ENCODE measurements at regions not wholly inside any gene's neighbourhood (a gene's known extent, or its start where the extent isn't known, plus 50 kb on each side); places are given as distances from the start of the nearest gene placed in this dataset.

DNA sequence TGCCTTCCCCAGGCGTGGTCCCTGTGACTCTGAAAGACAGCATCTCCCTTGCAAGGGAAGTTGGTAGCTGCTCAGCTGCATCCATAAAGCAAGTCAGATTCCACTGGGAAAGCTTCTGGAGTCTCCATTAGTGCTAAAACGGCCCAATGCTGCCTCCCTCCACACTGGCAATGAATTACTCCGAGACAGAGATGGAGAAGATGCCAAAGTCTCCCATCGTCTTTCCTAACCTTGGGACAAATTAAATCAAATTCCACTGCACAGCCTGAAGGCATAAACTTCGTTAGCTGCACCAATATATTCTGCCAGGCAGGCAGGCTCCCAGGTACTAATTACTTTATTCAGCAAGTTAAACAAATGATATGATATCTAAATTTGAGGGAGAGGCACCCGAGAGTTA, 106.3 kb upstream of the GJB5 start:
- TF ChIP-seq EZH2 (IDR thresholded peaks at IDR 0.05; ENCODE audit: insufficient read depth, poor library complexity, severe bottlenecking) (no peak), EZH2phosphoT487 (IDR thresholded peaks at IDR 0.05; ENCODE audit: insufficient read depth, low read depth) (no peak)
- Histone ChIP-seq H3K9me2 (ENCODE audit: insufficient read depth) (no peaks in the 10 kb centered on the region), H3K4me1 (ENCODE audit: insufficient read depth) (no peaks in the 10 kb centered on the region), H3K36me3 (ENCODE audit: low read depth) (no peaks in the 10 kb centered on the region), H3K27me3 (replicated peaks; ENCODE audit: insufficient read depth) (peaks cover 34% of the 10 kb centered on the region), H3K27ac (no peak overlapping the region), H3F3A (ENCODE audit: insufficient read depth) (no peaks in the 10 kb centered on the region), H3K4me3 (no peak overlapping the region), H3K9ac (no peak overlapping the region), H2AFZ (no peak overlapping the region), H3K4me2 (ENCODE audit: unreplicated experiment) (no peak overlapping the region), H3K79me2 (ENCODE audit: insufficient read depth) (no peaks in the 10 kb centered on the region), H3K9me3 (ENCODE audit: low read depth) (no peaks in the 10 kb centered on the region), H4K20me1 (ENCODE audit: insufficient read depth) (no peaks in the 10 kb centered on the region)
- 19 to 22% methylated on average over 6 of the region's 6 CpGs for WGBS, 2 experiments (ENCODE audit: low coverage in 1 of 2, low lambda C conversion rate in 2 of 2, missing lambda C conversion rate in 2 of 2)
- in situ Hi-C loops (cut with MboI) = no loop called here
- DNase-seq = no peak

DNA sequence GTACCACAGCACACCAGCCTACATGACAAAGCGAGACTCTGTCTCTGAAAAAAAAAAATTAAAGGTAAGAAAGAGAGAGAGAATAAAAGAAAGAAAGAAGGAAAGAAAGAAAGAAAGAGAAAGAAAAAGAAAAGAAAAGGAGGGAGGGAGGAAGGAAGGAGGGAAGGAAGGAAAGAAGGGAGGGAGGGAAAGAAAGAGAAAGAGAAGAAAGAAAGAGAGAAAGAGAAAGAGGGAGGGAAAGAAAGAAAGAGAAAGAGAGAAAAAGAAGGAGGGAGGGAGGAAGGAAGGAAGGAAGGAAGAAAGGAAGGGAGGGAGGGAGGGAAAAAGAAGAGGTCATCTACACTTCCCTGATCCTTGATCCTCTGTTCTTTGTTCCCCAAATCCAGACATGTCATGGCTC, 104.8 kb upstream of the GJB5 start:
- no peak for DNase-seq
- no peak for TF ChIP-seq EZH2phosphoT487 (IDR thresholded peaks at IDR 0.05; ENCODE audit: insufficient read depth, low read depth)
- TF ChIP-seq EZH2 (IDR thresholded peaks at IDR 0.05; ENCODE audit: insufficient read depth, poor library complexity, severe bottlenecking) = no peak
- H3K27ac ChIP-seq = no peak overlapping the region
- in situ Hi-C loops (cut with MboI) = no loop called here
- no peaks in the 10 kb centered on the region for H4K20me1 ChIP-seq (ENCODE audit: insufficient read depth)
- no peak overlapping the region for H3K4me2 ChIP-seq (ENCODE audit: unreplicated experiment)
- no peak overlapping the region for H3K9ac ChIP-seq
- no peak overlapping the region for H2AFZ ChIP-seq
- no peaks in the 10 kb centered on the region for H3K4me1 ChIP-seq (ENCODE audit: insufficient read depth)
- no peak overlapping the region for H3K4me3 ChIP-seq
- H3K36me3 ChIP-seq (ENCODE audit: low read depth) = no peaks in the 10 kb centered on the region
- H3K9me2 ChIP-seq (ENCODE audit: insufficient read depth) = no peaks in the 10 kb centered on the region
- H3F3A ChIP-seq (ENCODE audit: insufficient read depth) = no peaks in the 10 kb centered on the region
- 50 to 63% methylated on average over 1 of the region's 1 CpG for WGBS, 2 experiments (ENCODE audit: low coverage in 1 of 2, low lambda C conversion rate in 2 of 2, missing lambda C conversion rate in 2 of 2)
- peaks cover 42% of the 10 kb centered on the region for H3K27me3 ChIP-seq (replicated peaks; ENCODE audit: insufficient read depth)
- H3K79me2 ChIP-seq (ENCODE audit: insufficient read depth) = no peaks in the 10 kb centered on the region
- H3K9me3 ChIP-seq (ENCODE audit: low read depth) = no peaks in the 10 kb centered on the region

DNA sequence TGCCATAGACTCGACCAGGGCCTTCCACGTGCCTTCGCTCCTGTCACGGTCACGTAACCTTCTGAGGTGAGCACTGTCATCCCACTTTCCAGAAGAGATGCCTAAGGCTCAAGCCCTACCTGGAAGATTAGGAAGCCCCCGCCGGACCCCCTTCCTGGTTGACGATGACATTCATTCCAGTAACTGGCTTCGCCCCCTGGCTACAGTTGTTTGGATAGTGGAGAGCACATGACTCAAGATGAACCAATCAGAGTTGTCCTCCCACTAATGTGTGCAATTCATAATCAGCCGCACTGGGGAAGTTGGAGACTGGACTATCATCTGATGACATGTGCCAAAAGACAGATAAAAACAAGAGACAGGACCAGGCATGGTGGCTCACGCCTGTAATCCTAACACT, 104.0 kb upstream of the GJB5 start:
- 61 to 62% methylated on average over 11 of the region's 11 CpGs for WGBS, 2 experiments (ENCODE audit: low coverage in 1 of 2, low lambda C conversion rate in 2 of 2, missing lambda C conversion rate in 2 of 2)
- Histone ChIP-seq H2AFZ (no peak overlapping the region), H3K36me3 (ENCODE audit: low read depth) (no peaks in the 10 kb centered on the region), H3F3A (ENCODE audit: insufficient read depth) (no peaks in the 10 kb centered on the region), H3K27me3 (replicated peaks; ENCODE audit: insufficient read depth) (peaks cover 45% of the 10 kb centered on the region), H3K9me3 (ENCODE audit: low read depth) (no peaks in the 10 kb centered on the region), H3K4me3 (no peak overlapping the region), H3K79me2 (ENCODE audit: insufficient read depth) (no peaks in the 10 kb centered on the region), H3K4me2 (ENCODE audit: unreplicated experiment) (no peak overlapping the region), H3K9me2 (ENCODE audit: insufficient read depth) (no peaks in the 10 kb centered on the region), H3K27ac (no peak overlapping the region), H3K4me1 (ENCODE audit: insufficient read depth) (no peaks in the 10 kb centered on the region), H3K9ac (no peak overlapping the region), H4K20me1 (ENCODE audit: insufficient read depth) (no peaks in the 10 kb centered on the region)
- in situ Hi-C loops (cut with MboI) = no loop called here
- TF ChIP-seq EZH2phosphoT487 (IDR thresholded peaks at IDR 0.05; ENCODE audit: insufficient read depth, low read depth) (no peak), EZH2 (IDR thresholded peaks at IDR 0.05; ENCODE audit: insufficient read depth, poor library complexity, severe bottlenecking) (no peak)
- no peak for DNase-seq

DNA sequence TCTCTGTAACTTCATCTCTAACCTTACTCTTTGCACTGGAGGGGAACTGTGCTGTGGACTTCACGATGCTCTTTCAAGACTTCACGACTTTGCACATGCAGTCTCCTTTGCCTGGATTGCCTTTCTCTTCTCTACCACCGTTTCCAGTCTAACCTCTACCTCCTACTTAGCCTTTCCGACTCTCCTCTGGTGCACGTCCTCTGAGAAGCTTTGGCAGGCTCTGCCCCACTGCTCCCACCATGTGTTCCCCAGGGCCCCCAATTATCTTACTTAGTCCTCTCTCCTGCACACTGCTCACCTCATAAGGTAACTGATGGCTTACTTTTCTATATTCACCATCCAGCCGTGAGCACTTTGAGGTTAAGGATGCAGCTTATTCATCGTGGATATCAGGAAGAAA, 101.7 kb upstream of the GJB5 start:
- DNase-seq = no peak
- peaks cover 49% of the 10 kb centered on the region for H3K27me3 ChIP-seq (replicated peaks; ENCODE audit: insufficient read depth)
- in situ Hi-C loops (cut with MboI) = no loop called here
- no peak overlapping the region for H3K9ac ChIP-seq
- H3K27ac ChIP-seq = no peak overlapping the region
- 36 to 49% methylated on average over 7 of the region's 7 CpGs for WGBS, 2 experiments (ENCODE audit: low coverage in 1 of 2, low lambda C conversion rate in 2 of 2, missing lambda C conversion rate in 2 of 2)
- no peaks in the 10 kb centered on the region for H3K9me2 ChIP-seq (ENCODE audit: insufficient read depth)
- no peaks in the 10 kb centered on the region for H3K4me1 ChIP-seq (ENCODE audit: insufficient read depth)
- H3K9me3 ChIP-seq (ENCODE audit: low read depth) = no peaks in the 10 kb centered on the region
- H2AFZ ChIP-seq = no peak overlapping the region
- no peak overlapping the region for H3K4me2 ChIP-seq (ENCODE audit: unreplicated experiment)
- TF ChIP-seq EZH2phosphoT487 (IDR thresholded peaks at IDR 0.05; ENCODE audit: insufficient read depth, low read depth) = no peak
- H3K36me3 ChIP-seq (ENCODE audit: low read depth) = no peaks in the 10 kb centered on the region
- H3K79me2 ChIP-seq (ENCODE audit: insufficient read depth) = no peaks in the 10 kb centered on the region
- H3F3A ChIP-seq (ENCODE audit: insufficient read depth) = no peaks in the 10 kb centered on the region
- H4K20me1 ChIP-seq (ENCODE audit: insufficient read depth) = no peaks in the 10 kb centered on the region
- H3K4me3 ChIP-seq = no peak overlapping the region

DNA sequence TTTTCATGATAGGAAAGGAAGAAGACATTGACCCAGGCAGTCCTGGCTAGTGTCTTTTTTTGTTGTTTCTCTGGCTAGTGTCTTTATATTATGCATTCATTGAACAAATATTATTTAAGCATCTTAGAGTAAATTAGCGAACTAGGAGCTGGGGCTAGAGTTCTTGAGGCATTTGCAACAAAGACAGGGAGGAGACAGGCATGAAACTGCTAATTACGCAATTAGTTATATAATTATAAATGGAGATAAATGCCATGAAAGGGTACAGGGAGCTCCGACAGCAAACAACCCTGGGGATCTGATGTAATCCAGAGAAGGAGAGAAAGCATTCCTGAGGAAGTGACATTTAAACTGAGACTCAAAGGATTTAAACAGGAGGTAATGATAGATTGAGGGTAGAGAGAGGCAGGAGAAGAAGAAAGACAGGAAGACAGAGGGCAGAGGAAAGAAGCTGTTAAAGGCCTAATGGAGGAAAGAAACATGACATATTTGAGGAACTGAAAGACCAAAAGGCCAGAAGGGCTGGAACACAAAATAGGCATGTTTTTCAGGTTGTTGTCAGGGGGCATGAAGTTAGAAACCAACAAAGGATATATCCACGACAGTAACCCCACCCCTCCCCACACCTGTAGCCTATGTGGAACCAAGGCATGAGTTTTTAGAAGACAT, 99.5 kb upstream of the GJB5 start:
- no peak overlapping the region for H3K4me3 ChIP-seq

More for the DNA sequence above, 99.5 kb upstream of the GJB5 start:
- Histone ChIP-seq H3K9me3 (ENCODE audit: low read depth) (no peaks in the 10 kb centered on the region), H3F3A (ENCODE audit: insufficient read depth) (no peaks in the 10 kb centered on the region), H2AFZ (no peak overlapping the region), H3K4me2 (ENCODE audit: unreplicated experiment) (no peak overlapping the region), H3K79me2 (ENCODE audit: insufficient read depth) (no peaks in the 10 kb centered on the region), H3K9ac (no peak overlapping the region), H3K36me3 (ENCODE audit: low read depth) (no peaks in the 10 kb centered on the region), H3K27me3 (replicated peaks; ENCODE audit: insufficient read depth) (peaks cover 39% of the 10 kb centered on the region), H3K27ac (no peak overlapping the region), H3K9me2 (ENCODE audit: insufficient read depth) (no peaks in the 10 kb centered on the region), H4K20me1 (ENCODE audit: insufficient read depth) (no peaks in the 10 kb centered on the region), H3K4me1 (ENCODE audit: insufficient read depth) (no peaks in the 10 kb centered on the region)
- TF ChIP-seq EZH2phosphoT487 (IDR thresholded peaks at IDR 0.05; ENCODE audit: insufficient read depth, low read depth) (no peak), EZH2 (IDR thresholded peaks at IDR 0.05; ENCODE audit: insufficient read depth, poor library complexity, severe bottlenecking) (no peak)
- in situ Hi-C loops (cut with MboI) = no loop called here
- DNase-seq = no peak
- WGBS, 2 experiments (ENCODE audit: low coverage in 1 of 2, low lambda C conversion rate in 2 of 2, missing lambda C conversion rate in 2 of 2) = 23 to 30% methylated on average over 4 of the region's 4 CpGs
